Transverse colon (tissue), 3 donors: ENCODE measurements at regions not wholly inside any gene's neighbourhood (a gene's known extent, or its start where the extent isn't known, plus 50 kb on each side); places are given as distances from the start of the nearest gene placed in this dataset.

Source experiments
- CTCF ChIP-seq, 5 experiments: fragments of 200-600 bp in 3 of 5; fragments of 450-650 bp in 2 of 5; sonication (generic) in 3 of 5; IDR thresholded peaks; 1 replicate in 2 of 5; 2 replicates in 3 of 5; pipeline ENCODE4 v1.5.1; 2016 to 2017; ENCODE audit warnings: antibody characterized with exemption in 5 of 5, inconsistent platforms in 3 of 5, mild to moderate bottlenecking in 2 of 5, moderate library complexity in 1 of 5
- EP300 ChIP-seq: sonication (generic); formaldehyde crosslinking; IDR thresholded peaks from one replicate; pipeline ENCODE4 v1.6.1; 2017; ENCODE audit warnings: antibody characterized with exemption, low read depth

- TF ChIP-seq CTCF (IDR thresholded peaks at IDR 0.05) (no peak), EP300 (no peak)
These were observed 396.0 kb upstream of the C2CD4B start for GRCh38 chr15:62561059-62561519.
